Trophoblast cell (in vitro differentiated cells and primary cell): ENCODE measurements at regions not wholly inside any gene's neighbourhood (a gene's known extent, or its start where the extent isn't known, plus 50 kb on each side); places are given as distances from the start of the nearest gene placed in this dataset.
"Not testable (repeated sequence)": the region's sequence is repeated elsewhere in the genome, so short reads cannot be mapped to it uniquely, and the experiment has no call there.

Experiments
- DNase-seq, 2 donors: peaks; one replicate each; pipeline ENCODE4 v3.0.0-alpha.2; 2016
- H2AFZ ChIP-seq: 2 replicates; pipeline ENCODE4 v1.6.1; 2013; ENCODE audit warnings: low read length, moderate library complexity, mild to moderate bottlenecking; ENCODE audit not compliant: insufficient read depth, poor library complexity
- H2AK5ac ChIP-seq: 2 replicates; pipeline ENCODE4 v1.6.1; 2013; ENCODE audit warnings: mild to moderate bottlenecking, low read length
- H2BK120ac ChIP-seq: 2 replicates; pipeline ENCODE4 v1.6.1; 2013; ENCODE audit warnings: low read length, mild to moderate bottlenecking, moderate library complexity; ENCODE audit not compliant: insufficient read depth, poor library complexity
- H2BK12ac ChIP-seq: 2 replicates; pipeline ENCODE4 v1.6.1; 2013; ENCODE audit warnings: mild to moderate bottlenecking, low read length, moderate library complexity
- H2BK5ac ChIP-seq: 2 replicates; pipeline ENCODE4 v1.6.1; 2013; ENCODE audit warnings: low read length, low read depth, moderate library complexity, mild to moderate bottlenecking; ENCODE audit not compliant: poor library complexity
- H3K14ac ChIP-seq: 2 replicates; pipeline ENCODE4 v1.6.1; 2013; ENCODE audit warnings: mild to moderate bottlenecking, low read length
- H3K18ac ChIP-seq: 2 replicates; pipeline ENCODE4 v1.6.1; 2013; ENCODE audit warnings: mild to moderate bottlenecking, low read length
- H3K23ac ChIP-seq: 2 replicates; pipeline ENCODE4 v1.6.1; 2013; ENCODE audit warnings: low read length
- H3K27ac ChIP-seq: 2 replicates; pipeline ENCODE4 v1.5.1; 2013; ENCODE audit warnings: low read depth, mild to moderate bottlenecking, inconsistent platforms, low read length, moderate library complexity
- H3K27me3 ChIP-seq: 2 replicates; pipeline ENCODE4 v1.6.1; 2013; ENCODE audit warnings: inconsistent platforms, mild to moderate bottlenecking, low read length, moderate library complexity; ENCODE audit not compliant: insufficient read depth
- H3K36me3 ChIP-seq, 2 experiments: 1 replicate in 1 of 2; 2 replicates in 1 of 2; pipeline ENCODE4 v1.6.1; 2013; ENCODE audit warnings: low read length in 2 of 2, mild to moderate bottlenecking in 2 of 2, moderate library complexity in 1 of 2; ENCODE audit not compliant: insufficient read depth in 2 of 2, control insufficient read depth in 1 of 2
- H3K4ac ChIP-seq: 2 replicates; pipeline ENCODE4 v1.6.1; 2013; ENCODE audit warnings: low read depth, mild to moderate bottlenecking, low read length, moderate library complexity
- H3K4me1 ChIP-seq, 2 experiments: 1 replicate in 1 of 2; 2 replicates in 1 of 2; pipeline ENCODE4 v1.6.1; 2013; ENCODE audit warnings: low read length in 2 of 2, mild to moderate bottlenecking in 2 of 2, moderate library complexity in 1 of 2; ENCODE audit not compliant: insufficient read depth in 2 of 2, control insufficient read depth in 1 of 2
- H3K4me2 ChIP-seq: 2 replicates; pipeline ENCODE4 v1.6.1; 2013; ENCODE audit warnings: inconsistent platforms, mild to moderate bottlenecking, low read length, moderate library complexity
- H3K4me3 ChIP-seq: 2 replicates; pipeline ENCODE4 v1.5.1; 2013; ENCODE audit warnings: mild to moderate bottlenecking, low read depth, low read length, inconsistent platforms
- H3K79me1 ChIP-seq: one replicate; pipeline ENCODE4 v1.6.1; 2013; ENCODE audit warnings: low read length
- H3K79me2 ChIP-seq: 2 replicates; pipeline ENCODE4 v1.6.1; 2013; ENCODE audit warnings: low read length, mild to moderate bottlenecking; ENCODE audit not compliant: control insufficient read depth, insufficient read depth, poor library complexity
- H3K9ac ChIP-seq: 2 replicates; pipeline ENCODE4 v1.6.1; 2013; ENCODE audit warnings: mild to moderate bottlenecking, low read length
- H3K9me3 ChIP-seq: 2 replicates; pipeline ENCODE4 v1.6.1; 2013; ENCODE audit warnings: low read depth, mild to moderate bottlenecking, control low read depth, inconsistent platforms, low read length; ENCODE audit not compliant: insufficient read depth
- H4K12ac ChIP-seq: 2 replicates; pipeline ENCODE4 v1.6.1; 2013; ENCODE audit warnings: low read depth, mild to moderate bottlenecking, low read length, moderate library complexity
- H4K8ac ChIP-seq: 2 replicates; pipeline ENCODE4 v1.6.1; 2013; ENCODE audit warnings: low read depth, mild to moderate bottlenecking, low read length, moderate library complexity
- H4K91ac ChIP-seq: one replicate; pipeline ENCODE4 v1.6.1; 2013; ENCODE audit warnings: low read depth, mild to moderate bottlenecking, low read length, moderate library complexity
- WGBS: extraction: QIAGEN DNeasy Blood & Tissue Kit; methylation state at CpG from one replicate; pipeline ENCODE4 v1.1.7; 2013; ENCODE audit warnings: missing lambda C conversion rate; ENCODE audit not compliant: insufficient read length, insufficient coverage; ENCODE audit errors: extremely low coverage; 5-methylcytosine and 5-hydroxymethylcytosine counted together

DNA sequence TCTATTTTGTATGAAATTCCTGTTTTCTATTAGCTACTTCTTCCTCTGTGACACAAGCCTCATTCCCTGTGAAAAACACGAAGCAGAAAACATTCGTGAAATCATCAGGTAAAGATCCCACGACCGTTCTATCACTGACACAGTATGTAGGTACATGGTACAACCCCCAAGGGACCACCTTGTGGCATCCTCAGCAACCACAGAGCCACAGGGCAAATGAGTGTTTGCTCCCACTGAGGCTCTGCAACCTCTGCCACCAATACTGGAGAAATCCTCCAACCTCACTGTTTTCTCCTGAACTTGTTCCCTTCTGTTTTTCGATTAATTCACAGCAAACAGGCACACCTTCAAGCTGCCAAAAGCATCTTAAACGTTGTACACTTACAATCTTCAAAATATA, 83.7 kb upstream of the FBXO28 start:
- not testable (repeated sequence) for H2BK12ac ChIP-seq, H3K9me3 ChIP-seq, DNase-seq, H2BK5ac ChIP-seq, H4K8ac ChIP-seq, H2AFZ ChIP-seq, H3K79me1 ChIP-seq, H3K23ac ChIP-seq, H3K79me2 ChIP-seq, H3K4me2 ChIP-seq, H3K14ac ChIP-seq, H3K36me3 ChIP-seq, H3K4ac ChIP-seq, H3K4me1 ChIP-seq, H3K27ac ChIP-seq, H3K27me3 ChIP-seq, H3K18ac ChIP-seq, H2AK5ac ChIP-seq, H3K4me3 ChIP-seq, H4K12ac ChIP-seq, H3K9ac ChIP-seq, H4K91ac ChIP-seq, H2BK120ac ChIP-seq
- no CpG with 5 or more reads among the region's 6 CpGs for WGBS

DNA sequence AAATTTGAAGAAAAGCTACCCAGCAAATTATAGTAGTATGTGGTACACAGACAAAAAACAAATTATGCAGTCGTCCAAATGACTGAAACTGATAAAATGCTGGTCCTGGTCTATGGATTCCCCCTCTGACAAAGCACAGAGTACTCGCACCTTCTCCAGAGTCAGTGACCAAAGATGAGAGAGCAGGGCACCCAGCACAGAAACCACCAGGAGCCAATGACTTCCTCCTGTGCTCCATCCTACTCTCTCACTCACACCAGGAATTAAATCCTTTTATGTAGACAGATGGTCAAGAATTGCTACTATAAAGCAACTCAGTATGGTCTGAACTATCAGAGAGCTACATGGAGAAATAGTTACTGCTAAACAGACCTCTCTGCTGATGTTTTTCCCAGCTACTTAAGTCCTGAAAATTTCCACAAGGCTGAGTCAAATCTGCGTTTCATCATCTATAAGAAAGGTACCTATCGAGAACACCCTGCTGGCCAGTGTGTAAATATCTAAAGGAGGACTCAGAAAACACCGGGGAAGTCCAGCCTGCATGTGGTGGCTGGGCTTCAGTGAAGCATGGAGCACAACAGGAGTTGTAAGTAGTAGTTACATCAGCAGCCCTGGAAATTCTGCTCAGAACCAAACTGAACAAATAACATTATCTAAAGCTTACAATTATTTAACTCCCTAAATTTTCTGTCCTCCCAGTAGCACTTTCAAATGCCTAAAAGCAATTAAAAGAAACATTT, 84.5 kb upstream of the FBXO28 start:
- H3K23ac ChIP-seq, H2AK5ac ChIP-seq, H3K18ac ChIP-seq, H3K4me1 ChIP-seq, H3K79me2 ChIP-seq, H4K12ac ChIP-seq, H4K8ac ChIP-seq, H2BK12ac ChIP-seq, H2BK120ac ChIP-seq, H2BK5ac ChIP-seq, H3K27ac ChIP-seq, H3K9me3 ChIP-seq, H3K4ac ChIP-seq, H3K27me3 ChIP-seq, H3K9ac ChIP-seq, H2AFZ ChIP-seq, H3K79me1 ChIP-seq, DNase-seq, H3K14ac ChIP-seq, H4K91ac ChIP-seq, H3K4me2 ChIP-seq, H3K36me3 ChIP-seq, H3K4me3 ChIP-seq: not testable (repeated sequence)
- no CpG with 5 or more reads among the region's 5 CpGs for whole genome bisulfite sequencing

DNA sequence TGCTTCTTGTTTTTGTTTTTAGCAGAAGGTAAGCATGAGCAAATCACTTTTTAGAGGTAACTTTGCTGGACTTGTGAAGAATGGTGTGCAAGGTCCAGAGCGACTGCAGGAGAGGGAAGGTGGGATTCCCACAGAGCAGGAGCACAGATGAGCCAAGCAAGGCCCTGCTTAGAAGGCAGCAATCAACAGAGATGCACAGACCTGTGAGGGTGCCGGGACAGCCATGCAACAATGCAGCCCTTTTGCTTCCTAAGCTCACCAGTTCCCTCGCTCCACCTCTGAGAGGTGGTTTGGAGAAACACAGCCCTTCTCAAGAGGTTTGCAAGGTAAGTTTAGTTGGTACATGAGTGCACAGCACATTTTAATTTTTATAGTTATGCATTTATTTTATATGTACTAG, 85.1 kb upstream of the FBXO28 start:
- H3K9ac ChIP-seq, H2BK5ac ChIP-seq, DNase-seq, H3K9me3 ChIP-seq, H2AFZ ChIP-seq, H2AK5ac ChIP-seq, H3K4me1 ChIP-seq, H3K23ac ChIP-seq, H3K27ac ChIP-seq, H3K4me2 ChIP-seq, H2BK12ac ChIP-seq, H3K27me3 ChIP-seq, H2BK120ac ChIP-seq, H3K18ac ChIP-seq, H3K36me3 ChIP-seq, H3K79me1 ChIP-seq, H3K4ac ChIP-seq, H3K14ac ChIP-seq, H4K91ac ChIP-seq, H4K12ac ChIP-seq, H3K79me2 ChIP-seq, H4K8ac ChIP-seq, H3K4me3 ChIP-seq: not testable (repeated sequence)
- WGBS: no CpG with 5 or more reads among the region's 3 CpGs

DNA sequence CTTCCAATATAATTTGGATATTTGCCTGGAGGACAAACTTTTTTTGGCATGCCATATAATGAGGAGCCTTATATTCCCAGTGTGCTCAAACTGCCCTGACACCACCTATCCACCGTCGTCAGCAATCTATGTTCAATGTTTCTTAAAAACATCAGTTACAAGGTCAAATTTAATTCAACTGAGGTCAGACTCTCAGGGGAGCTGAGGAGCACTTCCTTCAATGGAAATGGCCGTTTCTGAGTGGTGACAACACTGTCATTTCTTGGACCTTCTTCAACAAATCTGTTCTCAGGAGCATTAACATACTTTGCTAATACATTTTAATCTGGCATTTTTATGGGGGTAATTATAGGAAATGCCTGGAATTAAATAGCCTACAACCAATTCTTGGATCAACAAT, 90.8 kb upstream of the FBXO28 start:
- H3K27me3 ChIP-seq, H3K23ac ChIP-seq, DNase-seq, H3K4me3 ChIP-seq, H2BK120ac ChIP-seq, H4K12ac ChIP-seq, H3K18ac ChIP-seq, H3K27ac ChIP-seq, H3K14ac ChIP-seq, H3K79me1 ChIP-seq, H2AFZ ChIP-seq, H4K8ac ChIP-seq, H3K36me3 ChIP-seq, H4K91ac ChIP-seq, H3K4me2 ChIP-seq, H2BK5ac ChIP-seq, H2BK12ac ChIP-seq, H3K79me2 ChIP-seq, H3K9me3 ChIP-seq, H3K9ac ChIP-seq, H2AK5ac ChIP-seq, H3K4me1 ChIP-seq, H3K4ac ChIP-seq: not testable (repeated sequence)
- WGBS: no CpG with 5 or more reads among the region's 3 CpGs
